HG03108 (cell line): ENCODE measurements at regions not wholly inside any gene's neighbourhood (a gene's known extent, or its start where the extent isn't known, plus 50 kb on each side); places are given as distances from the start of the nearest gene placed in this dataset.
"Not testable (repeated sequence)": the region's sequence is repeated elsewhere in the genome, so short reads cannot be mapped to it uniquely, and the experiment has no call there.

Experiments used
- ATAC-seq: cut with Tn5 transposase; IDR thresholded peaks from one replicate; pipeline ENCODE4 v1.9.1; 2021; ENCODE audit warnings: moderate library complexity; ENCODE audit not compliant: unreplicated experiment

- ATAC-seq, result no peak
Measured at GRCh38 chr5:155753943-155754581, 572.9 kb upstream of the SGCD start.

- no peak for ATAC-seq
Measured at GRCh38 chr5:155759252-155759651, 567.7 kb upstream of the SGCD start.

- no peak for ATAC-seq
Measured at GRCh38 chr5:155759984-155760383, 567.0 kb upstream of the SGCD start.

- no peak for ATAC-seq
Measured at GRCh38 chr5:155761502-155761901, 565.5 kb upstream of the SGCD start.

- no peak for ATAC-seq
Measured at GRCh38 chr5:155765715-155766114, 561.2 kb upstream of the SGCD start.

- no peak for ATAC-seq
Measured at GRCh38 chr5:155767470-155767869, 559.5 kb upstream of the SGCD start.

- no peak for ATAC-seq
Measured at GRCh38 chr5:155768332-155768731, 558.6 kb upstream of the SGCD start.

- ATAC-seq, result no peak
Measured at GRCh38 chr5:155772009-155772662, 554.8 kb upstream of the SGCD start.

- no peak for ATAC-seq
Measured at GRCh38 chr5:155773680-155774079, 553.3 kb upstream of the SGCD start.

GRCh38 chr5:155780260-155780659, 546.7 kb upstream of the SGCD start:
- ATAC-seq, result no peak

- ATAC-seq, result no peak
Measured at GRCh38 chr5:155783246-155783645, 543.7 kb upstream of the SGCD start.

GRCh38 chr5:155783791-155784190, 543.2 kb upstream of the SGCD start:
- no peak for ATAC-seq

GRCh38 chr5:155786108-155786507, 540.9 kb upstream of the SGCD start:
- no peak for ATAC-seq

GRCh38 chr5:155792873-155793272, 534.1 kb upstream of the SGCD start:
- no peak for ATAC-seq

- no peak for ATAC-seq
Measured at GRCh38 chr5:155794795-155795194, 532.2 kb upstream of the SGCD start.

- no peak for ATAC-seq
Measured at GRCh38 chr5:155799308-155799707, 527.7 kb upstream of the SGCD start.

GRCh38 chr5:155807884-155808576, 518.9 kb upstream of the SGCD start:
- ATAC-seq, result no peak

- no peak for ATAC-seq
Measured at GRCh38 chr5:155815248-155815647, 511.7 kb upstream of the SGCD start.

GRCh38 chr5:155822177-155822576, 504.8 kb upstream of the SGCD start:
- no peak for ATAC-seq

GRCh38 chr5:155826611-155827507, 500.1 kb upstream of the SGCD start:
- ATAC-seq, result no peak

- ATAC-seq, result not testable (repeated sequence)
Measured at GRCh38 chr5:155827508-155827815, 499.5 kb upstream of the SGCD start.
